HepG2 (cell line): ENCODE measurements at regions not wholly inside any gene's neighbourhood (a gene's known extent, or its start where the extent isn't known, plus 50 kb on each side); places are given as distances from the start of the nearest gene placed in this dataset.
A peak's percentile ranks its signal among the peaks of the same experiment; 100 is the strongest.

Source experiments
- ATAC-seq: fragments of 200-7000 bp; cut with Tn5 transposase; 3 replicates; pipeline ENCODE4 v1.9.1; 2020; ENCODE audit warnings: mild to moderate bottlenecking, moderate library complexity
- BruUV-seq: library from RNA; stranded (reverse); fragments of 400-500 nt; replicated peaks from 2 replicates; lab custom pipeline; 2021; lab: Mats Ljungman, UMichigan
- CTCF ChIA-PET: fragments of 300-600 bp; formaldehyde crosslinking; extraction: SDS; loops from one replicate; lab custom pipeline; 2021; ENCODE audit warnings: low total read pairs, inconsistent platforms, low intra/inter-chr PET ratio; lab: Yijun Ruan, JAX
- POLR2A ChIA-PET: fragments of 350-600 bp; sonication (Branson Sonifier 250); formaldehyde crosslinking; loops from one replicate; lab custom pipeline; 2020; ENCODE audit warnings: antibody characterized with exemption, inconsistent platforms; lab: Yijun Ruan, JAX
- DNase-seq: peaks from one replicate; pipeline ENCODE4 v3.0.0-alpha.2; 2015; ENCODE audit warnings: low spot score
- FAIRE-seq: peaks from 3 replicates; lab custom pipeline; 2011; peaks lifted over from hg19 to GRCh38; lab: Jason Lieb, UNC
- H2AFZ ChIP-seq: one replicate; pipeline ENCODE4 v1.6.1; 2011; ENCODE audit warnings: low read length, inconsistent platforms
- H3K27ac ChIP-seq: fragments of 300-600 bp; 3 replicates; pipeline ENCODE4 v1.8.0; 2011; ENCODE audit warnings: mixed run types, mild to moderate bottlenecking, mixed read lengths, low read length, inconsistent platforms; ENCODE audit not compliant: insufficient read depth; ENCODE audit errors: extremely low read length
- H3K27me3 ChIP-seq, 2 experiments: fragments of 200-600 bp in 1 of 2; 2 replicates in 1 of 2; 3 replicates in 1 of 2; pipeline versions ENCODE4 v1.6.0 to v1.8.0; 2011; ENCODE audit warnings: low read length in 2 of 2, mild to moderate bottlenecking in 2 of 2, moderate library complexity in 2 of 2, inconsistent platforms in 1 of 2; ENCODE audit not compliant: insufficient read depth in 2 of 2, control insufficient read depth in 1 of 2
- H3K36me3 ChIP-seq, 2 experiments: fragments of 200-600 bp in 1 of 2; replicated peaks in 1 of 2; 2 replicates in 1 of 2; 3 replicates in 1 of 2; pipeline versions ENCODE4 v1.5.1 to v1.8.0; 2011; ENCODE audit warnings: low read length in 2 of 2, inconsistent platforms in 1 of 2; ENCODE audit not compliant: insufficient read depth in 2 of 2, control insufficient read depth in 1 of 2
- H3K4me1 ChIP-seq: 2 replicates; pipeline ENCODE4 v1.5.1; 2012; ENCODE audit warnings: low read length, inconsistent platforms; ENCODE audit not compliant: insufficient read depth
- H3K4me2 ChIP-seq: 2 replicates; pipeline ENCODE4 v1.6.0; 2011; ENCODE audit warnings: low read depth, low read length, inconsistent platforms
- H3K4me3 ChIP-seq, 3 experiments: fragments of 200-600 bp in 1 of 3; sonication (generic), shearing (Covaris generic) in 1 of 3; replicated peaks in 1 of 3; 2 replicates each; pipeline ENCODE4 v1.5.1; 2011 to 2016; ENCODE audit warnings: low read length in 3 of 3, inconsistent platforms in 2 of 3, low read depth in 2 of 3, mild to moderate bottlenecking in 2 of 3, control low read depth in 1 of 3, mixed read lengths in 1 of 3; ENCODE audit not compliant: insufficient read depth in 1 of 3
- H3K79me2 ChIP-seq: one replicate; pipeline ENCODE4 v1.6.1; 2011; ENCODE audit warnings: low read length, inconsistent platforms; ENCODE audit not compliant: insufficient read depth
- H3K9ac ChIP-seq: 2 replicates; pipeline ENCODE4 v1.6.0; 2011; ENCODE audit warnings: mild to moderate bottlenecking, low read depth, low read length, inconsistent platforms; ENCODE audit not compliant: insufficient read depth
- H3K9me3 ChIP-seq: 2 replicates; pipeline ENCODE4 v1.5.1; 2012; ENCODE audit warnings: mild to moderate bottlenecking, low read length
- H4K20me1 ChIP-seq: 2 replicates; pipeline ENCODE4 v1.6.0; 2011; ENCODE audit warnings: inconsistent platforms, mild to moderate bottlenecking, low read length, moderate library complexity; ENCODE audit not compliant: insufficient read depth
- ATRX ChIP-seq: sonication (generic); formaldehyde crosslinking; IDR thresholded peaks from 2 replicates; pipeline ENCODE4 v1.4.0; 2020; ENCODE audit warnings: missing genetic modification reagents, borderline replicate concordance
- BRD4 ChIP-seq: sonication (generic); formaldehyde crosslinking; IDR thresholded peaks from 2 replicates; pipeline ENCODE4 v1.4.0; 2020; ENCODE audit warnings: missing genetic modification reagents
- DPF2 ChIP-seq: sonication (generic); formaldehyde crosslinking; IDR thresholded peaks from 2 replicates; pipeline ENCODE4 v1.4.0; 2020; ENCODE audit warnings: mild to moderate bottlenecking, low read depth, missing genetic modification reagents, borderline replicate concordance
- GTF3A ChIP-seq: sonication (generic); formaldehyde crosslinking; conservative IDR thresholded peaks from 2 replicates; pipeline ENCODE4 v1.4.0; 2020; ENCODE audit warnings: mild to moderate bottlenecking, missing genetic modification reagents
- HNF4A ChIP-seq: sonication (generic); formaldehyde crosslinking; IDR thresholded peaks from 2 replicates; pipeline ENCODE4 v1.4.0; 2020; ENCODE audit warnings: missing genetic modification reagents
- HOMEZ ChIP-seq: IDR thresholded peaks from 2 replicates; pipeline ENCODE4 v1.6.1; 2016; ENCODE audit warnings: low read depth
- KDM4B ChIP-seq: sonication (generic); formaldehyde crosslinking; IDR thresholded peaks from 2 replicates; pipeline ENCODE4 v1.4.0; 2020; ENCODE audit warnings: missing genetic modification reagents
- MAFF ChIP-seq: IDR thresholded peaks from 2 replicates; pipeline ENCODE4 v1.6.1; 2011; ENCODE audit warnings: low read depth, low read length, improper control_type of control experiment
- MAFK ChIP-seq, 2 experiments: IDR thresholded peaks in 1 of 2; conservative IDR thresholded peaks in 1 of 2; 2 replicates each; pipeline ENCODE4 v1.6.1; 2011; ENCODE audit warnings: improper control_type of control experiment in 2 of 2, low read length in 2 of 2
- U2AF2 ChIP-seq: fragments of 200-400 bp; formaldehyde crosslinking; IDR thresholded peaks from 2 replicates; pipeline ENCODE4 v1.6.1; 2017; ENCODE audit warnings: low read depth, mild to moderate bottlenecking, low read length
- ZBTB4 ChIP-seq: sonication (generic); formaldehyde crosslinking; IDR thresholded peaks from 2 replicates; pipeline ENCODE4 v1.4.0; 2020; ENCODE audit warnings: missing genetic modification reagents, mild to moderate bottlenecking, borderline replicate concordance
- ZNF672 ChIP-seq: sonication (generic); formaldehyde crosslinking; IDR thresholded peaks from 2 replicates; pipeline ENCODE4 v1.8.1; 2022; ENCODE audit warnings: missing genetic modification reagents
- ZNF713 ChIP-seq: sonication (generic); formaldehyde crosslinking; IDR thresholded peaks from 2 replicates; pipeline ENCODE4 v1.4.0; 2020; ENCODE audit warnings: mild to moderate bottlenecking, missing genetic modification reagents
- WGBS: methylation state at CpG from one replicate; pipeline ENCODE4 v1.1.6; 2017; ENCODE audit warnings: low lambda C conversion rate; 5-methylcytosine and 5-hydroxymethylcytosine counted together
- in situ Hi-C: cut with HindIII; loops from 2 replicates; pipeline ENCODE4 v1.10.0; 2017; ENCODE audit warnings: low pct_unique_long_range_greater_than_20kb; ENCODE audit not compliant: extremely low pct_ligation_motif_present
- intact Hi-C: fragments of 100-400 bp; cut with micrococcal nuclease; formaldehyde crosslinking; loops from one replicate; pipeline ENCODE4 v1.10.0; 2022; ENCODE audit not compliant: unreplicated experiment

- TF ChIP-seq GTF3A (CRISPR knock-in tag) (no peak), KDM4B (no peak), ZNF713 (CRISPR knock-in tag) (no peak), HOMEZ (no peak), HNF4A (no peak), ATRX (CRISPR knock-in tag) (no peak), ZNF672 (CRISPR knock-in tag) (no peak)
Observed at GRCh38 chr16:80375973-80376372, 164.8 kb upstream of the DYNLRB2 start (continued).

GRCh38 chr16:80375513-80375912 is 165.3 kb upstream of the DYNLRB2 start:
- CTCF ChIA-PET = no interaction called here
- TF ChIP-seq MAFF = peak; percentile 54
- TF ChIP-seq U2AF2 = no peak
- peak; percentile 43 to 78; a peak in 3 of 4 replicates for TF ChIP-seq MAFK (conservative IDR thresholded peaks at IDR 0.05 in 1 of 2, IDR thresholded peaks at IDR 0.05 in 1 of 2; ENCODE audit: low read length in 2 of 2)
- TF ChIP-seq BRD4 (CRISPR knock-in tag) = no peak
- TF ChIP-seq DPF2 (CRISPR knock-in tag) = no peak
- no peak for TF ChIP-seq ZBTB4 (CRISPR knock-in tag)
- no peak overlapping the region for H3K27ac ChIP-seq
- peaks cover 16% of the 10 kb centered on the region for H3K9me3 ChIP-seq
- no peaks in the 10 kb centered on the region for H4K20me1 ChIP-seq
- H2AFZ ChIP-seq = no peak overlapping the region
- DNase-seq = no peak
- H3K27me3 ChIP-seq = no peaks in the 10 kb centered on the region; a peak in 1 of 5 replicates
- no peak for FAIRE-seq
- no peaks in the 10 kb centered on the region for H3K79me2 ChIP-seq
- intact Hi-C loops (no loop called here), in situ Hi-C loops (no loop called here)
- ATAC-seq = no peak
- no peak overlapping the region for H3K9ac ChIP-seq
- H3K4me2 ChIP-seq = no peak overlapping the region
- no peak overlapping the region for H3K4me3 ChIP-seq
- H3K4me1 ChIP-seq = no peaks in the 10 kb centered on the region
- POLR2A ChIA-PET = no interaction called here
- WGBS = 33% methylated on average over 1 of the region's 1 CpG
- H3K36me3 ChIP-seq = no peaks in the 10 kb centered on the region
- BruUV-seq = no TSS peak
